GM06990 (cell line): ENCODE measurements at regions not wholly inside any gene's neighbourhood (a gene's known extent, or its start where the extent isn't known, plus 50 kb on each side); places are given as distances from the start of the nearest gene placed in this dataset.

ENCODE experiments used
- DNase-seq: peaks from one replicate; pipeline ENCODE4 v3.0.0-alpha.2; 2011; ENCODE audit not compliant: insufficient read length; ENCODE audit errors: extremely low read depth
- H3K27me3 ChIP-seq: replicated peaks from 2 replicates; pipeline ENCODE4 v1.6.0; 2011; ENCODE audit warnings: low read length; ENCODE audit not compliant: control insufficient read depth, insufficient read depth
- H3K36me3 ChIP-seq: 2 replicates; pipeline ENCODE4 v1.5.1; 2011; ENCODE audit warnings: low read length; ENCODE audit not compliant: control insufficient read depth, insufficient read depth
- H3K4me3 ChIP-seq: replicated peaks from 2 replicates; pipeline ENCODE4 v1.5.1; 2011; ENCODE audit warnings: low read depth, mild to moderate bottlenecking, control low read depth, low read length
- CTCF ChIP-seq: IDR thresholded peaks from 2 replicates; pipeline ENCODE4 v1.5.1; 2011; ENCODE audit warnings: low read length, control low read depth, mild to moderate bottlenecking, inconsistent platforms; ENCODE audit not compliant: insufficient read depth, poor library complexity, severe bottlenecking

GRCh38 chr18:73514449-73514848 is 633.2 kb downstream of the FBXO15 start:
- no peaks in the 10 kb centered on the region for H3K36me3 ChIP-seq
- no peak overlapping the region for H3K4me3 ChIP-seq
- DNase-seq = no peak
- no peak for TF ChIP-seq CTCF
- H3K27me3 ChIP-seq = no peaks in the 10 kb centered on the region

GRCh38 chr18:73511771-73512503 is 635.7 kb downstream of the FBXO15 start:
- H3K27me3 ChIP-seq = no peaks in the 10 kb centered on the region
- no peak for TF ChIP-seq CTCF
- no peaks in the 10 kb centered on the region for H3K36me3 ChIP-seq
- H3K4me3 ChIP-seq = no peak overlapping the region
- DNase-seq = no peak

GRCh38 chr18:73509460-73509859 is 638.2 kb downstream of the FBXO15 start:
- Histone ChIP-seq H3K36me3 (no peaks in the 10 kb centered on the region), H3K27me3 (no peaks in the 10 kb centered on the region), H3K4me3 (no peak overlapping the region)
- no peak for DNase-seq
- no peak for TF ChIP-seq CTCF

- TF ChIP-seq CTCF = no peak
- Histone ChIP-seq H3K4me3 (no peak overlapping the region), H3K36me3 (no peaks in the 10 kb centered on the region), H3K27me3 (no peaks in the 10 kb centered on the region)
- no peak for DNase-seq
Measured at GRCh38 chr18:73503326-73503725, 635.5 kb upstream of the NETO1 start.

- Histone ChIP-seq H3K36me3 (no peaks in the 10 kb centered on the region), H3K4me3 (no peak overlapping the region), H3K27me3 (no peaks in the 10 kb centered on the region)
- no peak for TF ChIP-seq CTCF
- no peak for DNase-seq
Measured at GRCh38 chr18:73487966-73488365, 620.2 kb upstream of the NETO1 start.

DNA sequence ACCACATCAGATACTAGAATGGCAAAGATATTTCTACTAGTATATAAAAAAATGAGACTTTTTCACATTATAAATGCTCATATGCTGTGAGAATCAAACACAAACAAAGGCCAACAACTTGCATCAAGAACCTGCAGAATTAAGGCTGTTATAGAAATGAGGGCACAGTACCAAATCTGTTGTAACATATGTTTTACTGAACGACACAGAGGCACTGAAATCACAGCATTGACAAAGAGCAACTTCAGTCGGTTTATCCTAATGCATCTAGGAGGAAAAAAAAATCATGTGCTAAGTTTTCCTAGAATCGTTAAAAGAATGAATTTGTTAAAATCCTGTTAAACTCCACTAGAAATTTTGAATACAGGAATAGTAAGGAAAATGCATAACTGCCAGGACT is 617.4 kb upstream of the NETO1 start:
- Histone ChIP-seq H3K36me3 (no peaks in the 10 kb centered on the region), H3K27me3 (no peaks in the 10 kb centered on the region), H3K4me3 (no peak overlapping the region)
- no peak for TF ChIP-seq CTCF
- no peak for DNase-seq
